OCI-LY1 (cell line): ENCODE measurements at regions not wholly inside any gene's neighbourhood (a gene's known extent, or its start where the extent isn't known, plus 50 kb on each side); places are given as distances from the start of the nearest gene placed in this dataset.

Experiments
- H2AFZ ChIP-seq: fragments of 200-600 bp; sonication (generic), shearing (Covaris generic); 2 replicates; pipeline ENCODE4 v1.6.0; 2014; ENCODE audit warnings: antibody characterized with exemption, mild to moderate bottlenecking, low read length
- H3F3A ChIP-seq: fragments of 200-600 bp; sonication (generic), shearing (Covaris generic); 2 replicates; pipeline ENCODE4 v1.6.0; 2014; ENCODE audit warnings: mild to moderate bottlenecking, antibody characterized with exemption, low read length, moderate library complexity; ENCODE audit not compliant: insufficient read depth
- H3K27ac ChIP-seq: fragments of 200-600 bp; sonication (generic); 2 replicates; pipeline ENCODE4 v1.5.1; 2014; ENCODE audit warnings: low read length, mixed run types, mild to moderate bottlenecking, low read depth; ENCODE audit not compliant: poor library complexity, severe bottlenecking
- H3K27me3 ChIP-seq: fragments of 200-600 bp; sonication (generic); 2 replicates; pipeline ENCODE4 v1.6.0; 2014; ENCODE audit warnings: antibody characterized with exemption, mild to moderate bottlenecking, low read length, moderate library complexity; ENCODE audit not compliant: insufficient read depth
- H3K36me3 ChIP-seq: fragments of 200-600 bp; sonication (generic); 2 replicates; pipeline ENCODE4 v1.6.1; 2014; ENCODE audit warnings: mild to moderate bottlenecking, antibody characterized with exemption, low read length, moderate library complexity, mixed read lengths; ENCODE audit not compliant: insufficient read depth
- H3K4me1 ChIP-seq: fragments of 200-600 bp; sonication (generic); 2 replicates; pipeline ENCODE4 v1.5.1; 2014; ENCODE audit warnings: mild to moderate bottlenecking, low read length, moderate library complexity; ENCODE audit not compliant: insufficient read depth, severe bottlenecking
- H3K4me2 ChIP-seq: fragments of 200-600 bp; sonication (generic), shearing (Covaris generic); 2 replicates; pipeline ENCODE4 v1.6.1; 2014; ENCODE audit warnings: low read length
- H3K4me3 ChIP-seq: fragments of 200-600 bp; sonication (generic); 2 replicates; pipeline ENCODE4 v1.5.1; 2014; ENCODE audit warnings: low read length, low read depth, mild to moderate bottlenecking, mixed read lengths; ENCODE audit not compliant: poor library complexity, severe bottlenecking
- H3K79me2 ChIP-seq: fragments of 200-600 bp; shearing (Covaris generic); 2 replicates; pipeline ENCODE4 v1.6.1; 2016; ENCODE audit warnings: mixed run types, low read length, mixed read lengths; ENCODE audit not compliant: insufficient read depth
- H3K9ac ChIP-seq: fragments of 200-600 bp; sonication (generic), shearing (Covaris generic); 2 replicates; pipeline ENCODE4 v1.6.1; 2014; ENCODE audit warnings: mild to moderate bottlenecking, low read length, mixed read lengths
- H3K9me2 ChIP-seq: fragments of 200-600 bp; sonication (generic), shearing (Covaris generic); 2 replicates; pipeline ENCODE4 v1.6.1; 2014; ENCODE audit warnings: low read depth, mild to moderate bottlenecking, low read length, mixed read lengths
- H3K9me3 ChIP-seq: fragments of 200-600 bp; shearing (Covaris generic); 2 replicates; pipeline ENCODE4 v1.6.1; 2014; ENCODE audit warnings: low read length, mixed read lengths
- H4K20me1 ChIP-seq: fragments of 200-600 bp; sonication (generic), shearing (Covaris generic); 2 replicates; pipeline ENCODE4 v1.6.0; 2016; ENCODE audit warnings: mild to moderate bottlenecking, low read length; ENCODE audit not compliant: insufficient read depth
- CTCF ChIP-seq: fragments of 200-600 bp; sonication (generic), shearing (Covaris generic); IDR thresholded peaks from 2 replicates; pipeline ENCODE4 v1.5.1; 2017; ENCODE audit warnings: mild to moderate bottlenecking, antibody characterized with exemption, low read length, moderate library complexity, mixed read lengths
- EZH2 ChIP-seq: fragments of 200-600 bp; sonication (generic), shearing (Covaris generic); IDR thresholded peaks from 2 replicates; pipeline ENCODE4 v1.8.0; 2017; ENCODE audit warnings: borderline replicate concordance, mixed run types, mild to moderate bottlenecking, antibody characterized with exemption, low read length, moderate library complexity, mixed read lengths

GRCh38 chr2:6641956-6642355 is 223.8 kb downstream of the CMPK2 start:
- Histone ChIP-seq H3K9me2 (no peaks in the 10 kb centered on the region), H3K27me3 (no peaks in the 10 kb centered on the region), H3K36me3 (no peaks in the 10 kb centered on the region), H3K4me2 (no peak overlapping the region), H3K4me3 (no peak overlapping the region), H3K27ac (no peak overlapping the region), H3K4me1 (no peaks in the 10 kb centered on the region), H2AFZ (no peak overlapping the region), H3K9me3 (no peaks in the 10 kb centered on the region), H4K20me1 (no peaks in the 10 kb centered on the region), H3F3A (no peaks in the 10 kb centered on the region), H3K79me2 (no peaks in the 10 kb centered on the region), H3K9ac (no peak overlapping the region)
- no peak for TF ChIP-seq CTCF
- no peak for TF ChIP-seq EZH2

- no peaks in the 10 kb centered on the region for H3K9me3 ChIP-seq
- H3K36me3 ChIP-seq, result no peaks in the 10 kb centered on the region
- TF ChIP-seq CTCF (no peak), EZH2 (no peak)
- H4K20me1 ChIP-seq, result no peaks in the 10 kb centered on the region
- no peak overlapping the region for H3K4me3 ChIP-seq
- H3K79me2 ChIP-seq, result no peaks in the 10 kb centered on the region
- H3K9me2 ChIP-seq, result no peaks in the 10 kb centered on the region
- no peak overlapping the region for H3K9ac ChIP-seq
- H3K27ac ChIP-seq, result no peak overlapping the region
- no peaks in the 10 kb centered on the region for H3F3A ChIP-seq
- no peaks in the 10 kb centered on the region for H3K4me1 ChIP-seq
- H2AFZ ChIP-seq, result no peak overlapping the region
- no peak overlapping the region for H3K4me2 ChIP-seq
- H3K27me3 ChIP-seq, result no peaks in the 10 kb centered on the region
Measured at GRCh38 chr2:6644261-6644660, 221.4 kb downstream of the CMPK2 start.

GRCh38 chr2:6645004-6645403 is 220.7 kb downstream of the CMPK2 start:
- H3F3A ChIP-seq, result no peaks in the 10 kb centered on the region
- no peak overlapping the region for H3K9ac ChIP-seq
- no peaks in the 10 kb centered on the region for H4K20me1 ChIP-seq
- H3K4me1 ChIP-seq, result no peaks in the 10 kb centered on the region
- no peak overlapping the region for H3K27ac ChIP-seq
- no peaks in the 10 kb centered on the region for H3K36me3 ChIP-seq
- H3K9me2 ChIP-seq, result no peaks in the 10 kb centered on the region
- no peak overlapping the region for H3K4me2 ChIP-seq
- no peaks in the 10 kb centered on the region for H3K27me3 ChIP-seq
- H3K79me2 ChIP-seq, result no peaks in the 10 kb centered on the region
- TF ChIP-seq EZH2, result no peak
- TF ChIP-seq CTCF, result no peak
- no peaks in the 10 kb centered on the region for H3K9me3 ChIP-seq
- H3K4me3 ChIP-seq, result no peak overlapping the region
- H2AFZ ChIP-seq, result no peak overlapping the region
